ENCODE measurements at regions not wholly inside any gene's neighbourhood (a gene's known extent, or its start where the extent isn't known, plus 50 kb on each side); places are given as distances from the start of the nearest gene placed in this dataset.

DNA sequence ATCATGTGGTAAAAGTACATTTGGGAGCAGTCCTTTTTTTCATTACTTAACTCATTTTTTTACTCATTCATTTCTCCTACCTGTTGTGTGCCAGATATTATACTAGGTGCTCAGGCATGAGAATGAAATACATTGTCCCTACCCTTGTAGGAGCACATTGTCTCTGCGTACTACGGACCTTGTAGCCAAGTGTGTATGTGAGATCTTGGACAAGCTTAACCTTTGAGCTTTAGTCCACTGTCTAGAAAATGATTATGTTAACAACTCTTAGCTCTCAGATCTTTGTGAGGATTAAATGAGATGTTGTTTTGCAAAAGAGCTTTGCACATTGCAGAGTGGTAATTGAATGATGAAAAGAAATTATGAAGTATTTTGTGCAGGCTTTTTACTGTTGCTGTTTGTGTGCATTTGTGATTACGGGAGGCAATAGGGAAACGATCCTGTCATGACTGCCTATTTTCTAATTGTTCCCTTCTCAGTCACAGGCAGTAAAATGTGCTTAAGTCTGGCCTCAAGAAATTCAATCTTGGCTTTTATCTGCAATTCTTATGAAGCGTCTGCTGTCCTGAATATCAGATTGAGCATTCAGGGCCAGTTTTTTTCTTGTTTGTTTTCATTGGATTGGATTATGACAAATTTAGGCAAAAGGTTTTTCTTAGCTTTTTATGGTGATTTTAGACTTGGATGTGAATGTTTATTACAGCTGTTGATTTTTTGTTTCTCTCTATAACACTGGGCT is 447.7 kb downstream of the PDZRN4 start:
- Histone ChIP-seq H3K4me1 (ENCODE audit: low read depth, poor library complexity, severe bottlenecking) (no peaks in the 10 kb centered on the region), H3K4me3 (IDR thresholded peaks at IDR 0.05; ENCODE audit: insufficient read depth, low read depth, low read length) (no peak overlapping the region), H3K36me3 (ENCODE audit: insufficient read depth) (no peaks in the 10 kb centered on the region), H3K79me2 (ENCODE audit: insufficient read depth, low read depth) (no peaks in the 10 kb centered on the region), H4K20me1 (ENCODE audit: insufficient read depth) (no peaks in the 10 kb centered on the region), H2AFZ (ENCODE audit: low read depth) (no peak overlapping the region), H3K27ac (no peak overlapping the region), H3K4me2 (no peak overlapping the region), H3K27me3 (ENCODE audit: insufficient read depth, low read depth) (no peaks in the 10 kb centered on the region), H3K9ac (no peak overlapping the region)
- TF ChIP-seq, protein P1, sequence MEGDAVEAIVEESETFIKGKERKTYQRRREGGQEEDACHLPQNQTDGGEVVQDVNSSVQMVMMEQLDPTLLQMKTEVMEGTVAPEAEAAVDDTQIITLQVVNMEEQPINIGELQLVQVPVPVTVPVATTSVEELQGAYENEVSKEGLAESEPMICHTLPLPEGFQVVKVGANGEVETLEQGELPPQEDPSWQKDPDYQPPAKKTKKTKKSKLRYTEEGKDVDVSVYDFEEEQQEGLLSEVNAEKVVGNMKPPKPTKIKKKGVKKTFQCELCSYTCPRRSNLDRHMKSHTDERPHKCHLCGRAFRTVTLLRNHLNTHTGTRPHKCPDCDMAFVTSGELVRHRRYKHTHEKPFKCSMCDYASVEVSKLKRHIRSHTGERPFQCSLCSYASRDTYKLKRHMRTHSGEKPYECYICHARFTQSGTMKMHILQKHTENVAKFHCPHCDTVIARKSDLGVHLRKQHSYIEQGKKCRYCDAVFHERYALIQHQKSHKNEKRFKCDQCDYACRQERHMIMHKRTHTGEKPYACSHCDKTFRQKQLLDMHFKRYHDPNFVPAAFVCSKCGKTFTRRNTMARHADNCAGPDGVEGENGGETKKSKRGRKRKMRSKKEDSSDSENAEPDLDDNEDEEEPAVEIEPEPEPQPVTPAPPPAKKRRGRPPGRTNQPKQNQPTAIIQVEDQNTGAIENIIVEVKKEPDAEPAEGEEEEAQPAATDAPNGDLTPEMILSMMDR (conservative IDR thresholded peaks at IDR 0.05; ENCODE audit: low read depth, low read length): no peak

DNA sequence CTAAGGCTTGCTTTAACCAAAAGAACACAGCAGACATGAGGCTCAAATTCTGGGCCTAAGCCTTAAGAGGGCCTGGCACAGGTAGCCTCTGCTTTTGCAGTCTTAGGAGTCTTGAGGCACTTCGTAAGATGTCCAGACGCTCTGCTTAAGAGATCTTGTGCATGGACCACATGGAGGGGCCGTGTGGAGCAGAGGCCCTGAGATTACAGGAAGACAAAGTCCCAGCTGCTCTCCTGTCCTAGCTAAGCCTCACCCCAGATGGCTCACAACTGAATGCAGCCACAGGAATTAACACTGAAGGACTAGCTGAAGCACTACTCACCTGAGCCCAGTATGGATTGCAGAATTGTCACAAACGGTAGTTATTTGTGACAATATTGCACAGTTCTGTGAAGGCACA is 446.0 kb downstream of the PDZRN4 start:
- no peak overlapping the region for H3K4me2 ChIP-seq
- no peaks in the 10 kb centered on the region for H3K79me2 ChIP-seq (ENCODE audit: insufficient read depth, low read depth)
- TF ChIP-seq, protein P1 (conservative IDR thresholded peaks at IDR 0.05; ENCODE audit: low read depth, low read length): no peak
- no peak overlapping the region for H3K27ac ChIP-seq
- no peak overlapping the region for H2AFZ ChIP-seq (ENCODE audit: low read depth)
- H3K4me3 ChIP-seq (IDR thresholded peaks at IDR 0.05; ENCODE audit: insufficient read depth, low read depth, low read length): no peak overlapping the region
- no peaks in the 10 kb centered on the region for H4K20me1 ChIP-seq (ENCODE audit: insufficient read depth)
- no peak overlapping the region for H3K9ac ChIP-seq
- no peaks in the 10 kb centered on the region for H3K27me3 ChIP-seq (ENCODE audit: insufficient read depth, low read depth)
- no peaks in the 10 kb centered on the region for H3K36me3 ChIP-seq (ENCODE audit: insufficient read depth)
- no peaks in the 10 kb centered on the region for H3K4me1 ChIP-seq (ENCODE audit: low read depth, poor library complexity, severe bottlenecking)

DNA sequence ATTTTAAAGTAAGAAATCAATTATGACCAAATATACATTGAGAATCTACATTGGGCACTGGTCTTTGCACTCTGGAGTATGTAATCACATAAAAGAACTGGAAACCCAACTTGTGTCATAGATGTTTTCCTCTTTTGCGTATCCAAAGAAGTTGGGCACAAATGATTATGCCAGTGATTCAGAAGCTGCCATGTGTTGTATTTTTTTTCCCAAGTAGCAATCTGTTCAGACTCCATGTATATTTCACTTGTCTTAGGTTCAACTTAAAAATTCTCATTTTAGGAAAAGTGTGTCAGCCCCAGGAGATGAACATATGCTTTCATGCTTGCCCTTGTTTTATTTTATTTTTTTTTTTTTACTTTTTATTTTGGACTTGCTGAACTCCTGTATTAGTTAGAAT is 441.5 kb downstream of the PDZRN4 start:
- Histone ChIP-seq H3K27ac (no peak overlapping the region), H3K4me2 (no peak overlapping the region), H3K4me1 (ENCODE audit: low read depth, poor library complexity, severe bottlenecking) (no peaks in the 10 kb centered on the region), H3K9ac (no peak overlapping the region), H2AFZ (ENCODE audit: low read depth) (no peak overlapping the region), H3K36me3 (ENCODE audit: insufficient read depth) (no peaks in the 10 kb centered on the region), H3K27me3 (ENCODE audit: insufficient read depth, low read depth) (no peaks in the 10 kb centered on the region), H3K79me2 (ENCODE audit: insufficient read depth, low read depth) (no peaks in the 10 kb centered on the region), H3K4me3 (IDR thresholded peaks at IDR 0.05; ENCODE audit: insufficient read depth, low read depth, low read length) (no peak overlapping the region), H4K20me1 (ENCODE audit: insufficient read depth) (no peaks in the 10 kb centered on the region)
- TF ChIP-seq, protein P1 (conservative IDR thresholded peaks at IDR 0.05; ENCODE audit: low read depth, low read length): no peak

DNA sequence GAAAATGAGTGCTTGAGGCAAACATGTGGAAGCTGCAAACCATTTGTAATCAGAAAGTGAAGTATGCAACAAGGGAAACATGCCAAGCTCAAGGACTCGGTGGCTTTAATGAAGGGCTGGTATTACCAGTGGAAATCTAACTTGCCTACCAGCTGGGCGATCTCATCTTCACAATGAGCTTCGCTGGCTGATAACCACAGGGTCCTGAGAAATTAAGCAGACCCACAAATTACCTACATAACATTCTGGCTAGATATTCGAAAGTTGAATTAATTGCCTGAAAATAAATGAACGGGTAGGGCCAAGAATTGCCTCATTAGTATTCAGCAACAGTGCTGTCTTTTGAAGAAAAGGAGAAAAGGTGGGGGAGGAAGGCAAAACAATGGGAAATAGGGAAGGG is 439.4 kb downstream of the PDZRN4 start:
- Histone ChIP-seq H3K9ac (no peak overlapping the region), H3K4me2 (no peak overlapping the region), H3K4me3 (IDR thresholded peaks at IDR 0.05; ENCODE audit: insufficient read depth, low read depth, low read length) (no peak overlapping the region), H3K27ac (no peak overlapping the region), H4K20me1 (ENCODE audit: insufficient read depth) (no peaks in the 10 kb centered on the region), H3K4me1 (ENCODE audit: low read depth, poor library complexity, severe bottlenecking) (no peaks in the 10 kb centered on the region), H2AFZ (ENCODE audit: low read depth) (no peak overlapping the region), H3K36me3 (ENCODE audit: insufficient read depth) (no peaks in the 10 kb centered on the region), H3K27me3 (ENCODE audit: insufficient read depth, low read depth) (no peaks in the 10 kb centered on the region), H3K79me2 (ENCODE audit: insufficient read depth, low read depth) (no peaks in the 10 kb centered on the region)
- TF ChIP-seq, protein P1 (conservative IDR thresholded peaks at IDR 0.05; ENCODE audit: low read depth, low read length): no peak
